Gastrocnemius medialis (tissue), 4 donors: ENCODE measurements at regions not wholly inside any gene's neighbourhood (a gene's known extent, or its start where the extent isn't known, plus 50 kb on each side); places are given as distances from the start of the nearest gene placed in this dataset.

Experiments used
- POLR2A ChIP-seq, 2 donors: fragments of 450-650 bp; IDR thresholded peaks; one replicate each; pipeline ENCODE4 v1.6.1; 2017; ENCODE audit warnings: antibody characterized with exemption in 2 of 2, mild to moderate bottlenecking in 2 of 2, moderate library complexity in 2 of 2
- TF ChIP-seq, protein P1 (sequence below), 5 experiments: fragments of 450-650 bp in 3 of 5; fragments of 200-600 bp in 2 of 5; sonication (generic) in 2 of 5; IDR thresholded peaks in 4 of 5; conservative IDR thresholded peaks in 1 of 5; 1 replicate in 4 of 5; 2 replicates in 1 of 5; pipeline ENCODE4 v1.5.1; 2016 to 2019; ENCODE audit warnings: antibody characterized with exemption in 5 of 5, mild to moderate bottlenecking in 3 of 5, moderate library complexity in 3 of 5

DNA sequence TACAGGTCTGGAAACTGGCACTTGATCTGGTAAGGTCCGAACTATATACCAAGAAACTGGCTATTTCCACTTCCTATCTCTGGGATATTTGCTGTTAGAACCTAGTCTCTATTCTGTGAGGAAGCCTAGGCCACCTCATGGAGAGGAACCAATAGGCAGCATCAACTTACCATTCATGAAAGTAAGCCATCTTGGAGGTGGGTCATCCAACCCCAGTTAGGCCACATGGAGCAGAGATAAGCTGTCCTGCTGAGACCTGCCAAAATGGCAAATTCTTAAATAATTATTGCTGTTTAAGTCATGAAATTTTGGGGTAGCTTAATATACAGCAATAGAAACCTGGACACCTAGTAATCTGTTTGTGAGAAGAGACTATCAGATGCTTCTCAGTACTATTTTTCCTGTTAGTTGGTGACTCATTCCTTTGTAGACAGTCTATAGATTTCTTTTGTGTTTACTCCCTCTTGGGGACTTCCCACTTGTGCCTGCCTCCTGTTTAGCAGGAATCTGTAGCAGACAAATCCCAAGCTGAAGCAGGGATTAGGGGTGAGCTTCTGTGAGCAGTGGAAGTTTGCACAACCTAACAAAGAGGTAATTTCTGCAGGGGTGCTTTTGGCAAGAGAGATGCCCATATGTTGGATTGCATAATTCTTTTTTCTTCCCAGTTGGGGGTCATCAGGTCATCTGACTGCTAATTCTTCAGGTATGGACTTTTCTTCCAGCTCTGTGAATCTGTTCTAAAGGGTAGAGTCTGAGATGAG, 136.8 kb downstream of the IGF1 start:
- TF ChIP-seq, protein P1, sequence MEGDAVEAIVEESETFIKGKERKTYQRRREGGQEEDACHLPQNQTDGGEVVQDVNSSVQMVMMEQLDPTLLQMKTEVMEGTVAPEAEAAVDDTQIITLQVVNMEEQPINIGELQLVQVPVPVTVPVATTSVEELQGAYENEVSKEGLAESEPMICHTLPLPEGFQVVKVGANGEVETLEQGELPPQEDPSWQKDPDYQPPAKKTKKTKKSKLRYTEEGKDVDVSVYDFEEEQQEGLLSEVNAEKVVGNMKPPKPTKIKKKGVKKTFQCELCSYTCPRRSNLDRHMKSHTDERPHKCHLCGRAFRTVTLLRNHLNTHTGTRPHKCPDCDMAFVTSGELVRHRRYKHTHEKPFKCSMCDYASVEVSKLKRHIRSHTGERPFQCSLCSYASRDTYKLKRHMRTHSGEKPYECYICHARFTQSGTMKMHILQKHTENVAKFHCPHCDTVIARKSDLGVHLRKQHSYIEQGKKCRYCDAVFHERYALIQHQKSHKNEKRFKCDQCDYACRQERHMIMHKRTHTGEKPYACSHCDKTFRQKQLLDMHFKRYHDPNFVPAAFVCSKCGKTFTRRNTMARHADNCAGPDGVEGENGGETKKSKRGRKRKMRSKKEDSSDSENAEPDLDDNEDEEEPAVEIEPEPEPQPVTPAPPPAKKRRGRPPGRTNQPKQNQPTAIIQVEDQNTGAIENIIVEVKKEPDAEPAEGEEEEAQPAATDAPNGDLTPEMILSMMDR (IDR thresholded peaks at IDR 0.05 in 4 of 5, conservative IDR thresholded peaks at IDR 0.05 in 1 of 5): no peak
- no peak for TF ChIP-seq POLR2A (IDR thresholded peaks at IDR 0.05)
